NT2/D1 (cell line): ENCODE measurements at regions not wholly inside any gene's neighbourhood (a gene's known extent, or its start where the extent isn't known, plus 50 kb on each side); places are given as distances from the start of the nearest gene placed in this dataset.

Source experiments
- SUZ12 ChIP-seq: IDR thresholded peaks from 2 replicates; pipeline ENCODE4 v1.6.1; 2011; ENCODE audit not compliant: insufficient read length, insufficient read depth; ENCODE audit errors: extremely low read depth
- ZNF274 ChIP-seq: IDR thresholded peaks from 2 replicates; pipeline ENCODE4 v1.6.1; 2011; ENCODE audit warnings: mild to moderate bottlenecking, low read depth, low read length

DNA sequence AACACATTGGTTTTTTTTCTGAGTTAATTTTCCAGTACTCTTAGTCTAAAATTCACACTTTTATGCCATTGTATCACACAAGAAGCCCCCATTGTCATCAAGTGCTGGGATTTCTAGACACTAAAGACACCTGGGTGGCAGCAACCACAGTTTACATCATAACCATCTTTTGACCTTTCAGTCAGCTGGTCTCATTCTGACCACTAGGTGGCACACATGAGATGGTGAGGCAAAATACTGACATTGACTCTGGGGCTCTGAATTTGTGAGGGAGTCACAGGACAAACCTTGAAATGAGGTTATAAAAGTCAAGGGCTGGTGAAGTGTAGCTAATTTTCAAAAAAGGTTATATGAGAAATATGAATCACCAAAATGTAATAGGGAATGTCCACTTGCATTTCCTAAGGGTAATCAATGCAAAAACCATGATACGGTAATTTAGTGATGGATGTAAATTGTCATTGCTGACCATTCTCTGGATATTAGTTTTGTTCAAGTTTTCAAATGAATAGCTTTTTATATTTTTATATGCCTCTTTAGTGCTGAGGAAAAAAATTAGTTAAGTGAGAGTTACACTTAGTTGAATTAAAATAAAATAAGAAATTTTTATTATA lies 229.4 kb downstream of the DMAC1 start:
- TF ChIP-seq ZNF274, result no peak
- no peak for TF ChIP-seq SUZ12
